SK-N-MC (cell line): ENCODE measurements at regions not wholly inside any gene's neighbourhood (a gene's known extent, or its start where the extent isn't known, plus 50 kb on each side); places are given as distances from the start of the nearest gene placed in this dataset.

Experiments used
- EZH2 ChIP-seq: fragments of 200-600 bp; sonication (generic); IDR thresholded peaks from one replicate; pipeline ENCODE4 v1.6.1; 2017; ENCODE audit warnings: antibody characterized with exemption
- FOXP2 ChIP-seq: optimal IDR thresholded peaks from 2 replicates; pipeline ENCODE3; 2011; ENCODE audit warnings: mild to moderate bottlenecking, moderate library complexity; ENCODE audit not compliant: insufficient read depth; ENCODE audit errors: extremely low read length, control extremely low read depth

DNA sequence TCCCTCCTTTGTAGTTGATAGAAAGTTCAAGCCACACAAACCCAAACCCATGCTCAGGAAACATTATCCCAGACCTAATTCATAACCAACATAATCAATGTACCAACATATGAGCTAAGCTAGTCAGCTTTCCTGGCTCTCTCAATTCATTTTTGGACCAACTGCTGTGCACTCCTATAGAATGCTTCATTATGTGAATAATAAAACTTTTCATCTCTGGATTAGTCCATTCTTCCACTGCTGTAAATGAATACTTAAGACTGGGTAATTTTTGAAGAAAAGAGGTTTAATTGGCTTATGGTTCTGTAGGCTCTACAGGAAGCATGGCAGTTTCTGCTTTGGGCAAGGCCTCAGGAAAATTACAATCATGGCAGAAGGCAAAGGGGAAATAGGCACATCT lies 651.9 kb downstream of the RERGL start:
- TF ChIP-seq FOXP2 (no peak), EZH2 (no peak)
